Femur (tissue), 1 donor: ENCODE measurements at regions not wholly inside any gene's neighbourhood (a gene's known extent, or its start where the extent isn't known, plus 50 kb on each side); places are given as distances from the start of the nearest gene placed in this dataset.
"Not testable (repeated sequence)": the region's sequence is repeated elsewhere in the genome, so short reads cannot be mapped to it uniquely, and the experiment has no call there.

Experiments
- DNase-seq: peaks from one replicate; pipeline ENCODE4 v3.0.0-alpha.2; 2017

DNA sequence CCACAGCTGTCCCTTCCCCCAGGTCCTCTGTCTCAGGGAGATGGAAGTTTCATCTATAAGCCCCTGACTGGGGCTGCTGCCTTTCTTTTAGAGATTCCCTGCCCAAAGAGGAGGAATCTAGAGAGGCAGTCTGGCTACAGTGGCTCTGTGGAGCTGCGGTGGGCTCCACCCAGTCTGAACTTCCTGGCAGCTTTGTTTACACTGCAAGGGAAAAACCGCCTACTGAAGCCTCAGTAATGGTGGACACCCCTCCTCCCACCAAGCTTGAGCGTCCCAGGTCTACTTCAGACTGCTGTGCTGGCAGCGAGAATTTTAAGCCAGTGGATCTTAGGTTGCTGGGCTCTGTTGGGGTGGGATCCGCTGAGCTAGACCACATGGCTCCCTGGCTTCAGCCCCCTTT is 184.1 kb upstream of the SLC35B3 start:
- not testable (repeated sequence) for DNase-seq

DNA sequence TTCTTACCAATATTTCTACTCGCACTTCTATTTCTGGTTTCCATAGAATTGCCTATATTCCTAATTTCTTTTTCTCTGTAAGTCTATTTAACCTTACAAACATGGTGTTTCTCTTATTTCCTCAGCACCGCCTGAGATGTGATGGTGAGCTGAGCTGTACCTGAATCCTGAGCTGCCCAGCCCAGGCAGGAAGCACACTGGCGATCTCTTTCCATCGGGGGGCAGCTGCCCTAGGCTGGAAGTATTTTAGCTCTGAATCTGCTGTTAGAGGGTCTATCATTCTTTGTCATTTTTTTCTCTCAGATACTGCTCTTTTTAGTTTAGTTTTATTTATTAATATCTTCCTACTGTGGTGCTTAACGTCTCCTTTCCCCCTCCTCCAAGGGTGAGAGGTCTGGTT is 173.4 kb upstream of the SLC35B3 start:
- no peak for DNase-seq

DNA sequence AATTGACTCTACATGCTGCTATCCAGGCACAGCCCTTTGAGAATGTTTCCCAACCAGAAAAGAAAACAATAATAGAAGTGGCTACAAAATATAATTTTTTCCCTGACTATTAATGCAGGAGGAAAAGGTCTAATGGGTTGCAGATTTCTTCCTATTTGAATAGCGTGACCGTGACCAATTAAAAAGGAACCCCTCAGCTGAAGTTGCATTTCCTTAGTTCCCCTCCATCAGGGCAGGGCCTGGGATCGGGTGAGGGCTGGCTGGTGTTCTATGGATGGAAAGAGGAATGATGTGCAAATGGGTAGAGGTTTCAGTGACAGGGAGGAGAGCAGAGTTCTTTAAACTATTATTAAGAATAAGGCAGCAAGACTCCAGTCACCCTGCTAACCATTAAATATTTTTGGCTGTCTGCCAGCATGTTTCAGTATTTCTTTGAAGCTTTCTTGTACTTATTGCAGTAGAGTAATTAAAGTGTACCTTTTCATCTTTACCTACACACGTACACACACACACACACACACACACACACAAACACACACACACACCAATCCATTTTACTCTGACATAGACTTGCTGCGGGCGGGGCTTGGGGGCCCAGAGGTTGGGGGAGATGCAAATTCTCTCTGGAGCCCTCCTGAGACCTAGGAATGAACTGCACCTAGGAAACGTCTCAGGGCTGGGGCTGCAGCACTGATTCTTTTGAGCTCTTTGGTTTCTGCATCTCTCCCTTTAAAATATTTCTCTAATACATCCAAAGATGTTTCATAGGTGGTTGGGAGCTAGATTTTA is 154.8 kb upstream of the SLC35B3 start:
- DNase-seq: no peak

DNA sequence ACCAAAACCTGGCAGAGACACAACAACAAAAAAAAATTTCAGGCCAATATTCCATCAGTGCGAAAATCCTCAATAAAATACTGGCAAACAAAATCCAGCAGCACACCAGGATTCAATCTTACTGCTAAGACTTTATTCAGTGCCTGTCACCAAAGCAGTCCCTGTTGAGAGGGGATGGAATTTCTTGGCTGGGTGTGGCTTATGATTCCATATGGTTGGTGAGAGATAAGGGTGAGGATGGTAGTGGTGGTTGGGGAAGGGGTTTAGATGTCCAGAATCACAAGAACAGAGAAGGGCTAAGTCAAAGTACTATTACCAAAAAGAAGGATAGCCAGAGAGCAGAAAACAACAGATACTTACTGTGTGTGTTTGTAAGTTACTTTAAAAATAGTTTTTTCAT is 152.8 kb upstream of the SLC35B3 start:
- no peak for DNase-seq

DNA sequence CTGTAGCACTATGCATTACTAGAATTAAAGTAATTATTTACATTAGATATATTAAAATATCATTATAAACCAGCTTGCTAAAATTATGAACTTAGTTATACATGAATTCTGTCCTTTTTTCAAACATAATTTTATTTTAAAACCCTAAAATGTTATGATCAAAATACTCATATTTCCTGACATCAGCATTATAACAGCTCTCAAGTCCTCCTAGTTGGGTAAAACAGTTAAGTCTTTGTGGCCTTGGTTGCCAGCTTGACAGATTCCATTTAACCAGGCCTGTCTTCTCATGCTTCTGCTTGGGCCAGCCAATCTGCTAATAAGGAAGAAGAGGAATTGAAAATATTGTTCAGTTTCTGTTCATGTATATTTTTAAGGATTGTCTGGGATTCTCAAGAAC is 147.9 kb upstream of the SLC35B3 start:
- no peak for DNase-seq

DNA sequence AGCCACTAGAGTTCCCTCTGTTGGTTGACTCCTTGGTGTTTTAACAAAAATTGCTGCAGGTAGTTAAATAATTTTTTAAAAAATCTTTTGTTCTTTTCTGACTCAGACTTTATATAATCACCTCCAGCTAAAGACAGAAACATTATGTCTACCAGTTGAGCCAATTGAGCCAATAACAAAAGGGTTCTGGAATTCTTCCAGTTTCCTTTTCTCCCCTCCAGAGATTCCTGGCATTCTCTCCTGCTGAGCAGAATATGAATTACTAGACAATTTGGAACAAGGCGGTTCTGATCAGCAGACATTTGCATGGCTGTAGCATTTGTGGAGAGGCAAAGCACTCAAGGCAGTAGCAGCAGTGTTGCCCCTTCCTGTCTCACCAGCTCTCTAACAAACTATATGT is 144.0 kb upstream of the SLC35B3 start:
- no peak for DNase-seq

DNA sequence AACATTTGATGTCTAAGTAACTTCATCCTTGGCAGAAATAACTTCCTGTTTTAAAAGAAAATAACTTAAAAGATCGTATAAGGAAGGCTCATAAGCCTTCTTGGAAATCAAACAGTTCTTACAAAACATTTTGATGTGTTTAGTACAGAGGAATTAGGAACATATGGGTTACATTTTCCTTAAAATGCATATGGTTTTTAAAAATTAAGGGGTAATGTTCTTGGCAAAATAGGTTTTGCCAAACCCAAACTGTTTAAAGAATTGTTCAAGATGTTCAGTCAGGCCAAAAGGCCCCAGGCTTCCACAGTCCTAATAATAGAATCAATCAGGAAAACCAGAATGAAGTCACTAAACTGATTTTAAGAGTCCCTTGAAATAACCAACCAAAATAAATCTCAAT is 142.7 kb upstream of the SLC35B3 start:
- DNase-seq: no peak

DNA sequence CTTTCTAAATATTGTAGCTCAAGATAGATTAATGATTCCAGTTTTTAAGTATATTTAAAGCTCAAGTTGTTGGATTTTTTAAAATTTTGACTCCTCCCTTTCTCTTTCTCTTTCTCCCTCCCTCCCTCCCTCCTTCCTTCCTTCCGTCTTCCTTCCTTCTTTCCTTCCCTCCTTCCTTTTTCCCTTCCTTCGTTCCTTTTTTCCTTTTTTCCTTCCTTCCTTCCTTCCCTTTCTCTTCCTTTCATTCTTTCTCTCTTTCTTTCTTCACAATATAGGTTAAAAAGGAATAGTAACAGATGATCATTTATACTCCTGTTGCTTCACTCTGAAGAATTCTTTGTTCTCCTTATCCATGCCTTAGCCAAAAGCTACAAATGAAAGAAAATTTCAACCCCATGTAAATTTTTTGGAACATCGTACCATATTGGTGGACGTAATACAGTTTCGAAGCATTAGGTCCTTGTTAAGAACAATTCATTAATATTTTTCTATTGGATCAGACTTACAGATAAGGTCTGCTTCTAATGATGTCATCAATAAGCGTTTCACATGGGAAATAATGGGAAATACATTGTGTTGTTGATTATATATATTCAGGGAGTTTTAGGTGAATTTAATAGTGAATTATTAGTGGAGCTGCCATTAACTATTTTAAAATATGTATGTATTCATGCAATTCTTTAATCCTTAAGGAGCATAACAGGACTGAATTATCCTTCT is 139.6 kb upstream of the SLC35B3 start:
- DNase-seq: no peak

DNA sequence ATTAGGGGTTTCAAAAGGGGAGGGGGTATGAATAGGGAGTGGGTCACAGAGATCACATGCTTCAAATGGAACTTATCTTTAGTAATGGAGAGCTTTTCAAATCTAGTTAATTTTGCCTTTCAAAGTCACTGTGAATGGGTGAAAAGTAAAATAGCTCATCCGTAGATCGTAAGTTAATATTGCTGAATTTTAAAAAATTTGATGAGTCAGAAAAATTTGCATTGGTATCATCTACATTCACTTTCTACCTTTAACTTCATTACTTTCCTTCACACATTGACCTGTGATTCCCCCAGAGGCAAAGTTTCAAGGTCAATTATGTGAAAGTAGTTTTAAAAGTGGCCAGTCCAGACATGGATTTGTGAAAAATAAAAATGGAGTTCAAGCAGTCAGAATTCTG is 139.0 kb upstream of the SLC35B3 start:
- DNase-seq: no peak

DNA sequence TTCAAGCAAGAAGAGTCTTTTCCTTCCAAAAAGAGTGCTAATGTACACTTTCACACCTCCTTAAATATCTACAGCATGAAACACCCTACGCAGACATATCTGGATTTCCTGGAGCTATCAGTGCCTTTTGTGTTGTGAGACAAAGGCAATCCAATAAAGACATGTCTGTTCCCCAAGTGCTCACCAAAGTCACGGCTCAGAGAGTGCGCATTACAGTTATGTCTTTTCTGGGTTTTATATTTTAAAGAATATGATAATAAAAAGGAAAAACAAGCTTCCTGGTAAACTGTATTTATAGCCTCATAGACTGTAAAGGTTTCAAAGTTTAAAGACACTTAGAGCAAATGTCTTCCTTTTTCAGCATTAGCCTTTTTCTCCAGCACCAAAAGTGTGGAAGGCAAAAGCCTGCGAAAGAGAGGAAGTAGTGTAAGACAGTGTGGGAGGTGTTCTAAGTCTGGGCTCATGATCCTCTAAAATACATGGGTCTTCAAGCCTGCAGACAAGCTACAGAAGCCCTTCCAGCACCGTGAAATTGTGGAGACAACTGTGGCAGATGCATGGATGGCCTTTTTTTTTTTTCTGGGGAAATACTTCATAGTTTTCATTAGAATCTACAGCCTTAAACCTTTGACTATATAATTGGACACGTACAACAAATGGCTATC is 135.0 kb upstream of the SLC35B3 start:
- DNase-seq: no peak

DNA sequence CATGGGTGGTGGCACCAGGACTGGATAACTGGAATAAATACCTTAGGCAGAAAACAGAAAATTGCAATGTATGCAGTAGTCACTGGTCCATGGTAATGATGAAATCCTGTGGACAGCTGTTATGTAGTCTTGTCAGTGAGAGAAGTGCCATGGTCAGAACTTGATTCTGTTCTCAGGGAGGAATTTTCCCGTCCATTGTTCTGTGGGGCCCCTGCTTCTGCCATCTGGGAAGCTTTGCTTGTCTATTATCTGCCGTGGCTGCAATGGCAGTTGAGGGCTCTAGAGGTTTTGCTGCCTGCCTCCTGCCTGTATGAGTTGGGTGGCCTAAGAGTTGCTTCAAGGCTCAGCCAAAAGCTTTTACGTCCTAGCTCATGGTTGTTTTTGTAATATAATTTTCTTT is 126.8 kb upstream of the SLC35B3 start:
- DNase-seq: no peak

DNA sequence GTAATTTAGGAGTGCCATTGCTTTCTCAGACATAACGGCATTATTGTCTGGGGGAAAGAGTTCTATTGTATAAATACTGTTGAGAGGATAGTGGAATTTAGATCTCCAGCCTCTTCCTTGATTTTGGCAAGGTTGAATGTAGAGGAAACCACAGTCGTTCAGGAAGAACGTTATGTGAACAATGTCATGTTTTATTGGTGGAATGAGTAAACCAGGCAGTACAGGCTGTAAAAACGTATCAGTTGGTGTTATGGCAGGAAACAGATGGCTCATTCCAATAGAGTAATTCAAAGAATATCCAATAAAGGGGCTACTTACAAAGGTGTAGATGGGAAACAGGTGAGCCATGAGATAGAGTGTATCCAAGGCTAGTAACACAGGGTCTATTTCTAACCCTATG is 123.6 kb upstream of the SLC35B3 start:
- no peak for DNase-seq

DNA sequence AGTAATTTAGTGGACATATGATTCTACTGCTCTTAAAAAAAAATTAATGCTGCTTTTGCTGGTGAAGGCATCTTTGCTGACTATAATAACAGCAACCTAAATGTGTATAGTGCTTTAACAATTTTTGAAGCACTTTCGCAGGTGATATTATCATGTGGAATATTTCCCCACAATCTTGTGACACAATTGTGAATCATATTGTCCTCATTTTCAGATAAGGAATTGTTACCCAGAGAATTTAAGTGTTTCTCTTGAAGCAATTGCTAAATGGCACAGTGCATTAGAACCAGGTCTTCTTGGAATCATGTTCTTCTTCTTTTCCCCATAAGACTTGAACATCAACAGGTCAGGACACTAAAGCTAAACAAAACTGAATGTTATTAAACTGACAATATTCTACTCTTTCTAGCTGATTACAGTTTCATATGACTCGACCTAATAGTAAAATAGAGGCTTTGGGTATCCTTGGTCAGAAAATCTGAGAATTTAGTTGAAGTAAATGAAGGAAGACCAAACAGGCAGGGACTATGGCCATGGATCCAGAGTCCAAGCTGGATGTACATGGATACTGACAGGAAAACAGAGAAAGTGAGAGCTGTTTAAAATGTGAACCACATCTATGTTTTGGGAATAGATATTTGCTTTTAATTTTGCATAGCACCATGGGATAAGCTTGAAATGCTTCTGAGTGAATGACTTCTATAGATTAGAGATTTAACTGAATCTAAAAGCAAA is 121.8 kb upstream of the SLC35B3 start:
- DNase-seq: no peak

DNA sequence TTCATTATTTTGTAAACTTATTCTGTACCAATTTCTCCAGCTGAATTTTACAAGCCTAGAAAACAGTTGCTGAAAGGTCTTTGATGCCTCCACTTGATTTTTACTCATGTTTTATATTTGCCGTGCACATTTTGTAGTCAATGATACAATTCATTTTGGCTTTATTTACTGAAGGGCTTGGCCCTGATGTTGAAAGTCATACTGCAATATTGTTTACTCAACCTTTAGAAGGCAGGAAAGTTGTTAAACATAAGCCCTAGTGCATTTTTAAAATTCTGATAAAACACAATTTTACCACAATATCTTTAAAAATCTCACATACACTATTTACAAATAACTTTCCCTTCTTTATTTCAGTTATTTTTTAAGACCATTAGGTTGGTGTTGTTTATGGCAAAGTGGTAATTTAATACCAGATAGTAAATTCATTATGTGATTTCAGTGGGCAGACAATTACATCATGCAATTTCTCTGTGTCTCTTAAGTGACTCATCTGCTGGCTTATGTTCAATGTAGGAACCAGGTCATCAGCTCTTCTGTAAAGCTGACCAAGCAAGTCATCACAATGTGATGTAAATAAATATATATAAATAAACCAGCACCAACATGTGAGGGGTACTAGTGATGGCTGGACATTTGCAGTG is 121.1 kb upstream of the SLC35B3 start:
- no peak for DNase-seq

DNA sequence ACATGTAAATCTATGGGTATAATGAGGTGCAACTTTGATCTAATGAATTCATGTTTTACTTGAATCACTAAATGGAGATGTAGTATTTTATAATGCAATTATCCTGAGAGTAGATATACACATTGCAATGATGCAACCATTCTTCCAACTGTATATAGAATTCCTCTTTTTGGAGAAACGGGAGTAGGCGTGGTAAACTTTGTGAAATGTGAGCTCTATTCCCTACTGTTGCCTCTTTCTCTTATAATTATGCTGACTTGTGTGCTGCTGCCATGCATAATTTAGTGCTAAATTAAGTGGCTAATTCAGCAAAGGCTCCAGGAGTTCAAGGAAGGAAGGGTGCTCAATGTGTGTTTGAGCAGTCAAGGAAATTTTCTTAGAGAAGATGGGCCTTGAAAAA is 116.6 kb upstream of the SLC35B3 start:
- no peak for DNase-seq

DNA sequence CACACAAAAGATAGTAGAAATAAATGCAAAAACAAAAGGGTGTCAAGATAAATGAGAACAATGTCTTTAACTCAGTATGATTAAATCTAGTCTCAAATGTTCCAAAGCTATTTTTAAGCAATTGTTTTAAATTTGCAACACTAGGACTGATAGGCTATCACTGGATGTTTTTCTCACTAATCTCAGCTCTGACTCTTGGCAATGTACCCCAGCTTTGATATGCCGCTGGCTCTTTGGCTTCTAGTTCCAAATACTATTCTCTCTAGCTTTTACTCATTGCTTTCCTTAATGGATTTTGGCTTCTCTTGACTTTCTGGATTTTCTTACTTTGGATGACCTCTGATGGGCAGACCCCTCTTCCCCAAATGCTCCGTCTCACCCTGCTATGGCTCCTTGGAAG is 116.0 kb upstream of the SLC35B3 start:
- DNase-seq: no peak

DNA sequence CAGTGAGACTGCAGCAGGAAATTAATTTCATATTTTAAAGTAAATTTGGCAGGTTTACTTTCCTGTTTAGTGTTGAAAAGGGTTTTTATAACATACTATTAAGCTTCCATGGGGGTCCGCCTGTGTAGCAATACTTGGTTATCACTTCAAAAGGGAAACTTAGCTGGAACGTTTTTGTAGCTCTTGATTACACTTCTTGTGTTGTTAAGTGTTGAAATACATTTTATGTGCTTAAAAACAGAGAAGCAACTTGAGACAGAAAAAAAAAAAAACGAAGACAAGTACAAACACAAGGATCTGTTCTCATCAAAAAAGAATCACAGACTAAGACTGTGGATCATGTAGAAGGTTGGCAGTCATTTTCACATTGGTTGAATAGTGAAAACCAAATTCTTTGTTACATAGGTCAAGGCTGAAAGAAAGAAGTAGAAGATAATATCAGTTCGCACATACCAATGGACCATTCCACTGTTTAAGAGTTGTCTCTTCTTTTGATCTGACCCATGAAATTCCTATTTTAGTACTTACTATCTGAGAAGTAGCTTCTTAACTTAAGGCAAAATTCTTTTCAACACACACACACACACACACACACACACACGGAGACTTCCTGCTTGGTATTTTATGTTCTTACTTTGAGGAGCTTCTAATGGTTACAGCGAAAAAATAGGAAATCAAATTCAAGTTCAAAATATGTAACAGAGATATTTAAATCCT is 113.9 kb upstream of the SLC35B3 start:
- DNase-seq: no peak

DNA sequence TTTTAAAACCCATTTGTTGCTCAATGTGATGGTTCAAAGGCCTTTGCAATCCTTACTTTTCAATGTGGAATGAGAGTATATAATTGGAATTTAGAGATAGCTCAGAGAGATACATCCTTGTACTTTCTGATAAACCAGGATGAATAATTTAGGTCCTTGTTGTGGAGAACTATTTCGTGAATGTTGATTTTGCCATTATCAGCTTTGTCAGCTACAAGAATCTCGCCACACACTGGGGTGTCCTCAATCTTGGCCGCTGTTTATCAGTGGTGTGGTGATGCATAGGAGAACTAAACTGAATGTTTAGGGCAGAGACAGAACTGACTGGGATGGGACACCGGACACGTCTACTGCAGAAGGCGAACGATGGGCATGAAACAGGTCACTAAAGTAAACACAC is 111.2 kb upstream of the SLC35B3 start:
- no peak for DNase-seq

DNA sequence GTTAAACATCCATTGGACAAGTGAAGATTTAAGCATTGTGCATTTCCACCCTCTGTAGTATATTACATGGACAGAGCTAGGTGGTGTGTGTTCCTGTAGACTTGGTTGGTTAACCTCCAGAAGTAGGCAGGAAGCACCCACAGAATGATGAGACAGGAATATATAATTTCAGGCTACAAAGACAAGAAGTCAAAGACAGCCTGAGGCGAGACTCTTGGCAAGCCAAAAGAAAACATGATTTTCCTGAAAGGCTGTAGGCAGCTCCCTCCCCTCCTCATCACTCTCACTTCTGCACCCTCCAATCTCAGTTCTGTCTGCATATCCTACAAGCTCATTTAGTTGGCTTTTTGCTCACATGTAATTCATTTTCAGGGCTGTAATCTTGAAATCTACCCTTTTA is 110.0 kb upstream of the SLC35B3 start:
- no peak for DNase-seq

DNA sequence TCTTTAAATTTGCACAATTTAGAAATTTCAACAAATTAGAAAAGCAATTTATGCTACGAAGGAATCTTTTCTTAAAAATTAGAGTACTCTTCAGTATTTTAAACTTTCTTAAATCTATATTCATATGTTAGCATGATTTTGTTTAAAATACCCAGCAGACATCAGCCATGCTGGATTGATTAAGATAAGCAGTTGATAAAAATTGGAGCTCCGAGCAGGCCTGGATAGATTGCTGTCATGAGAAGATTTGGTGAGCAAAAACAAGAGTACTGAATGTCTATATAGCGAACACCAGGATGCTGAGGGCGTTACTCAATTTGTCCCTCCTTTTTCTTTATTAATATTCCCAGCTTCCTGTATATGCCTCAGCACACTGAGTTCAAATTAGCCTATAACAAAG is 108.4 kb upstream of the SLC35B3 start:
- DNase-seq: no peak

DNA sequence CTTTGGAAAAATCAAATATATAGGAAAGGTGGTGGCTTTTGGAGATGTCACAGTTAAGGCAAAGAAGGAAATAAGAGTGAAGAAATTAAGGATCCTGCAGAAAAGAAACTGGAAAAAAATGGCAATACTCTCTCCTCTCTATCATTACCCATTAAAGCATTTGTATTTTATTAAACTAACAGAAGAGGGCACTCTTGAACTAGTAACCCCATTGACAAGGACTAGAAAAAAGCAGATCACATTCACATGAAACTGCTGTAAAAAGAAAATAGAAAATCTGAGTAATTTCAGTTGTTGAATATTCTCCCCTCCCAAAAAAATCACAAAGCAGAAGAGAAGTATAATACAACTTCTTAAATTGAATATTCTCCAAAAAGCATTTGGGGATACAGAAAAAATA is 104.1 kb upstream of the SLC35B3 start:
- no peak for DNase-seq

DNA sequence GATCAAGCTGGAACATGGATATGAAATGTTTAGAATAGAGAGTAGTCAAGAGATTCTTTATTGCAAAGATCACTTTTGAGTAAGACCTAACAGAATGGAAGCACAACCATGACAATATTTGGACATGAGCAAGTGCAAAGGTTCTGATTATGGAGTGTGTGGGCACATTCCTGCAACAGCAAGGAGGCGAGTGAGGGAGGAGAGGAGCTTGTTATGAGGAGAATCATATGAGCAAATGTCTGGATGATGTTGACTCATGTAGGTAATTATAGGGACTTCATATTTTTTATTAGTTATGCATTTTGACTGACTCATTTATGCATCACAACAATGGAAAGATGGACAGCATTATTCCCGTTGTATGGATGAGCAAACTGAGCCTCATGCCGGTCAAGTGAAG is 100.8 kb upstream of the SLC35B3 start:
- DNase-seq: no peak
